NCI-H2171 (cell line): ENCODE measurements at regions not wholly inside any gene's neighbourhood (a gene's known extent, or its start where the extent isn't known, plus 50 kb on each side); places are given as distances from the start of the nearest gene placed in this dataset.

Source experiments
- DNase-seq: peaks from one replicate; lab custom pipeline; 2025; lab: John Stamatoyannopoulos, UW

- DNase-seq: no peak
Observed at GRCh38 chr5:91436241-91436640, 53.1 kb upstream of the ARRDC3 start.

- no peak for DNase-seq
Observed at GRCh38 chr5:91434348-91434747, 51.2 kb upstream of the ARRDC3 start.

GRCh38 chr5:91433861-91434260 is 50.7 kb upstream of the ARRDC3 start:
- no peak for DNase-seq
